Large intestine (tissue), 3 donors: ENCODE measurements at regions not wholly inside any gene's neighbourhood (a gene's known extent, or its start where the extent isn't known, plus 50 kb on each side); places are given as distances from the start of the nearest gene placed in this dataset.

Experiments used
- DNase-seq, 2 donors: peaks; one replicate each; pipeline versions ENCODE4 v3.0.0 to v3.0.0-alpha.2; 2013
- H3K27ac ChIP-seq: one replicate; pipeline ENCODE4 v1.5.1; 2013; ENCODE audit warnings: low read length
- H3K27me3 ChIP-seq: 2 replicates; pipeline ENCODE4 v1.6.1; 2013; ENCODE audit warnings: low read length; ENCODE audit not compliant: control insufficient read depth, insufficient read depth
- H3K36me3 ChIP-seq: 2 replicates; pipeline ENCODE4 v1.6.1; 2013; ENCODE audit warnings: low read length; ENCODE audit not compliant: control insufficient read depth, insufficient read depth
- H3K4me1 ChIP-seq: one replicate; pipeline ENCODE4 v1.6.1; 2013; ENCODE audit warnings: low read length; ENCODE audit not compliant: control insufficient read depth, insufficient read depth
- H3K4me3 ChIP-seq: one replicate; pipeline ENCODE4 v1.5.1; 2013; ENCODE audit warnings: low read length
- H3K9me3 ChIP-seq: one replicate; pipeline ENCODE4 v1.6.1; 2013; ENCODE audit warnings: mild to moderate bottlenecking, low read depth, low read length, moderate library complexity; ENCODE audit not compliant: control insufficient read depth
- WGBS: methylation state at CpG from one replicate; pipeline ENCODE4 v1.1.5; 2013; ENCODE audit warnings: low lambda C conversion rate; ENCODE audit not compliant: insufficient coverage; 5-methylcytosine and 5-hydroxymethylcytosine counted together

GRCh38 chr4:35217331-35217730 lies 1027.0 kb downstream of the ARAP2 start:
- WGBS, result no CpG with 5 or more reads among the region's 1 CpG
- no peaks in the 10 kb centered on the region for H3K27me3 ChIP-seq
- H3K4me3 ChIP-seq, result no peak overlapping the region
- H3K9me3 ChIP-seq, result no peaks in the 10 kb centered on the region
- no peaks in the 10 kb centered on the region for H3K4me1 ChIP-seq
- no peak overlapping the region for H3K27ac ChIP-seq
- H3K36me3 ChIP-seq, result no peaks in the 10 kb centered on the region
- no peak for DNase-seq

- 86% methylated on average over 1 of the region's 1 CpG for WGBS
- DNase-seq, result no peak
- H3K36me3 ChIP-seq, result no peaks in the 10 kb centered on the region
- no peak overlapping the region for H3K4me3 ChIP-seq
- H3K27ac ChIP-seq, result no peak overlapping the region
- no peaks in the 10 kb centered on the region for H3K27me3 ChIP-seq
- H3K9me3 ChIP-seq, result no peaks in the 10 kb centered on the region
- no peaks in the 10 kb centered on the region for H3K4me1 ChIP-seq
Measured at GRCh38 chr4:35228313-35228712, 1016.0 kb downstream of the ARAP2 start.

- Histone ChIP-seq H3K4me3 (no peak overlapping the region), H3K36me3 (no peaks in the 10 kb centered on the region), H3K27ac (no peak overlapping the region), H3K4me1 (no peaks in the 10 kb centered on the region), H3K27me3 (no peaks in the 10 kb centered on the region), H3K9me3 (no peaks in the 10 kb centered on the region)
- DNase-seq, result no peak
- WGBS, result no CpG with 5 or more reads among the region's 2 CpGs
Measured at GRCh38 chr4:35229021-35229420, 1015.3 kb downstream of the ARAP2 start.

- Histone ChIP-seq H3K4me3 (no peak overlapping the region), H3K4me1 (no peaks in the 10 kb centered on the region), H3K27ac (no peak overlapping the region), H3K36me3 (no peaks in the 10 kb centered on the region), H3K27me3 (no peaks in the 10 kb centered on the region), H3K9me3 (no peaks in the 10 kb centered on the region)
- no peak for DNase-seq
- 78% methylated on average over 3 of the region's 4 CpGs for WGBS
Measured at GRCh38 chr4:35237924-35238323, 1006.4 kb downstream of the ARAP2 start.

GRCh38 chr4:35238793-35239192 lies 1005.5 kb downstream of the ARAP2 start:
- Histone ChIP-seq H3K27ac (no peak overlapping the region), H3K4me3 (no peak overlapping the region), H3K27me3 (no peaks in the 10 kb centered on the region), H3K4me1 (no peaks in the 10 kb centered on the region), H3K9me3 (no peaks in the 10 kb centered on the region), H3K36me3 (no peaks in the 10 kb centered on the region)
- DNase-seq, result no peak

- Histone ChIP-seq H3K9me3 (no peaks in the 10 kb centered on the region), H3K4me1 (no peaks in the 10 kb centered on the region), H3K27me3 (no peaks in the 10 kb centered on the region), H3K27ac (no peak overlapping the region), H3K4me3 (no peak overlapping the region), H3K36me3 (no peaks in the 10 kb centered on the region)
- WGBS, result 100% methylated on average over 1 of the region's 1 CpG
- DNase-seq, result no peak
Measured at GRCh38 chr4:35246493-35246892, 997.8 kb downstream of the ARAP2 start.

GRCh38 chr4:35247047-35247446 lies 997.3 kb downstream of the ARAP2 start:
- Histone ChIP-seq H3K4me3 (no peak overlapping the region), H3K27ac (no peak overlapping the region), H3K36me3 (no peaks in the 10 kb centered on the region), H3K27me3 (no peaks in the 10 kb centered on the region), H3K9me3 (no peaks in the 10 kb centered on the region), H3K4me1 (no peaks in the 10 kb centered on the region)
- WGBS, result 0% methylated on average over 1 of the region's 3 CpGs
- no peak for DNase-seq

GRCh38 chr4:35250331-35250730 lies 994.0 kb downstream of the ARAP2 start:
- Histone ChIP-seq H3K27me3 (no peaks in the 10 kb centered on the region), H3K4me1 (no peaks in the 10 kb centered on the region)

GRCh38 chr4:35250761-35251160 lies 993.6 kb downstream of the ARAP2 start:
- WGBS, result no CpG with 5 or more reads among the region's 1 CpG
- H3K9me3 ChIP-seq, result no peaks in the 10 kb centered on the region
- no peak for DNase-seq

More at GRCh38 chr4:35250331-35250730, 994.0 kb downstream of the ARAP2 start:
- Histone ChIP-seq H3K9me3 (no peaks in the 10 kb centered on the region), H3K27ac (no peak overlapping the region), H3K36me3 (no peaks in the 10 kb centered on the region), H3K4me3 (no peak overlapping the region)
- DNase-seq, result no peak

GRCh38 chr4:35252071-35252470 lies 992.2 kb downstream of the ARAP2 start:
- DNase-seq, result no peak
- no CpG with 5 or more reads among the region's 1 CpG for WGBS

More at GRCh38 chr4:35250761-35251160, 993.6 kb downstream of the ARAP2 start:
- Histone ChIP-seq H3K4me3 (no peak overlapping the region), H3K27me3 (no peaks in the 10 kb centered on the region), H3K36me3 (no peaks in the 10 kb centered on the region), H3K27ac (no peak overlapping the region), H3K4me1 (no peaks in the 10 kb centered on the region)

GRCh38 chr4:35252866-35253265 lies 991.4 kb downstream of the ARAP2 start:
- Histone ChIP-seq H3K36me3 (no peaks in the 10 kb centered on the region), H3K4me1 (no peaks in the 10 kb centered on the region), H3K4me3 (no peak overlapping the region), H3K27ac (no peak overlapping the region), H3K27me3 (no peaks in the 10 kb centered on the region), H3K9me3 (no peaks in the 10 kb centered on the region)
- DNase-seq, result no peak
- no CpG with 5 or more reads among the region's 3 CpGs for WGBS

More at GRCh38 chr4:35252071-35252470, 992.2 kb downstream of the ARAP2 start:
- H3K27ac ChIP-seq, result no peak overlapping the region
- H3K9me3 ChIP-seq, result no peaks in the 10 kb centered on the region
- no peaks in the 10 kb centered on the region for H3K4me1 ChIP-seq
- H3K27me3 ChIP-seq, result no peaks in the 10 kb centered on the region
- no peaks in the 10 kb centered on the region for H3K36me3 ChIP-seq
- no peak overlapping the region for H3K4me3 ChIP-seq
